Erythroblast (primary cell): ENCODE measurements at regions not wholly inside any gene's neighbourhood (a gene's known extent, or its start where the extent isn't known, plus 50 kb on each side); places are given as distances from the start of the nearest gene placed in this dataset.

ENCODE experiments used
- DNase-seq, 2 experiments: peaks; one replicate each; lab custom pipeline; 2025; lab: John Stamatoyannopoulos, UW
- GATA1 ChIP-seq: IDR thresholded peaks from 2 replicates; pipeline ENCODE4 v1.6.1; 2011; ENCODE audit warnings: low read depth, mild to moderate bottlenecking, control low read depth, low read length, moderate library complexity
- POLR2A ChIP-seq: IDR thresholded peaks from 2 replicates; pipeline ENCODE4 v1.6.1; 2011; ENCODE audit warnings: mild to moderate bottlenecking, low read length

GRCh38 chr2:16118611-16119590 is 178.6 kb downstream of the MYCN start:
- TF ChIP-seq GATA1 (no peak), POLR2A (no peak)
- DNase-seq: no peak

GRCh38 chr2:16117791-16118610 is 177.7 kb downstream of the MYCN start:
- no peak for TF ChIP-seq POLR2A
- TF ChIP-seq GATA1: no peak
- DNase-seq: no peak

GRCh38 chr2:16117021-16117700 is 176.8 kb downstream of the MYCN start:
- TF ChIP-seq GATA1: no peak
- no peak for TF ChIP-seq POLR2A
- DNase-seq: no peak

- DNase-seq: no peak
- TF ChIP-seq POLR2A (no peak), GATA1 (no peak)
Observed at GRCh38 chr2:16115881-16116830, 175.8 kb downstream of the MYCN start.

- DNase-seq: no peak
Observed at GRCh38 chr2:16115291-16115690, 174.9 kb downstream of the MYCN start.

GRCh38 chr2:16114836-16115235 is 174.5 kb downstream of the MYCN start:
- TF ChIP-seq POLR2A (no peak), GATA1 (no peak)
- no peak for DNase-seq

More at GRCh38 chr2:16115291-16115690, 174.9 kb downstream of the MYCN start:
- TF ChIP-seq GATA1 (no peak), POLR2A (no peak)

- DNase-seq: no peak
- no peak for TF ChIP-seq GATA1
- no peak for TF ChIP-seq POLR2A
Observed at GRCh38 chr2:16114070-16114469, 173.7 kb downstream of the MYCN start.

GRCh38 chr2:16113568-16113967 is 173.2 kb downstream of the MYCN start:
- TF ChIP-seq POLR2A (no peak), GATA1 (no peak)
- no peak for DNase-seq

GRCh38 chr2:16112972-16113560 is 172.7 kb downstream of the MYCN start:
- no peak for DNase-seq
- TF ChIP-seq GATA1 (no peak), POLR2A (no peak)

GRCh38 chr2:16112251-16112971 is 172.1 kb downstream of the MYCN start:
- TF ChIP-seq GATA1: no peak
- TF ChIP-seq POLR2A: no peak
- DNase-seq: no peak

- TF ChIP-seq POLR2A: no peak
- TF ChIP-seq GATA1: no peak
Observed at GRCh38 chr2:16111838-16112210, 171.5 kb downstream of the MYCN start.

More at GRCh38 chr2:16111838-16112210, 171.5 kb downstream of the MYCN start:
- no peak for DNase-seq
